HG02852 (cell line): ENCODE measurements at regions not wholly inside any gene's neighbourhood (a gene's known extent, or its start where the extent isn't known, plus 50 kb on each side); places are given as distances from the start of the nearest gene placed in this dataset.

Source experiments
- ATAC-seq: cut with Tn5 transposase; IDR thresholded peaks from one replicate; pipeline ENCODE4 v1.9.1; 2021; ENCODE audit warnings: mild to moderate bottlenecking, moderate library complexity; ENCODE audit not compliant: unreplicated experiment

DNA sequence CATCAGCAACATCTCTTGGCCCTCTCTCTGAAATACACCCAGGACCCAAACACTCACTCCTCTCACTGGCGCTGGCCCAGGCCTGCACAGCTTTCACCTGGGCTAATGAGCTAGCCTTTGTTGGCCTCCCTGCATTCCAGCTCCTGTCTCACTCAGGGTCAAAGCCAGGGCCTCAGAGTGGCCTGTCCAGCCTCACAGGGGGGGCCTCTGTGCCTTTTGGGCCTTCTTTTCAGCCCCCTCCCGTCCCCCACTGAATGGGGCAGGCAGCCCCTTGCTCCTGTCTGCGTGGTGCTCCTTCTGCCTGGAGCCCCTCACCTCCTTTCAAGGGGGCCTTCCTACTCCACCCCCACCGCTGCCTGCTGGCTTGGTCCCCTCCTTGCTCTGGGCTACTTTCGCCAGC lies 59.0 kb upstream of the PRR23E start:
- ATAC-seq = no peak

DNA sequence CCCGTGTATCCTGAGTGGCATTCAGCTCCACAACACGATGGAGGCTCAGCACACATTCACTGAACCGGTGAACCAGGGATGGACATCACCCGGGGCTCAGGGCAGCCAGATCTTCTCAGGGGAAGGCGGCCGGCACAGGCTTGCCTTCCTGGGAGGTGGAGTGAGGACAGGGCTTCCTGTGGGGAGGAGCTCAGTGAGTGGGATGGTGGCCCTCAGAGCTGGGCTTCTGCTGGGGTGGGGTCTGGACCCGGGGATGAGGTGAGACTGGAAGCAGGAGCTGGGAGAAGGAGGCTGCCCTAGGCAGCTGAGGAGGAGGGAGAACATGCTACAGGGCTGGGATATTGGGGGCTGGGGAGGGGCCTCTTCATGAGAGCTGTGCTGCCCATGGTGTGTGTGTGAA lies 58.5 kb upstream of the PRR23E start:
- ATAC-seq = no peak

DNA sequence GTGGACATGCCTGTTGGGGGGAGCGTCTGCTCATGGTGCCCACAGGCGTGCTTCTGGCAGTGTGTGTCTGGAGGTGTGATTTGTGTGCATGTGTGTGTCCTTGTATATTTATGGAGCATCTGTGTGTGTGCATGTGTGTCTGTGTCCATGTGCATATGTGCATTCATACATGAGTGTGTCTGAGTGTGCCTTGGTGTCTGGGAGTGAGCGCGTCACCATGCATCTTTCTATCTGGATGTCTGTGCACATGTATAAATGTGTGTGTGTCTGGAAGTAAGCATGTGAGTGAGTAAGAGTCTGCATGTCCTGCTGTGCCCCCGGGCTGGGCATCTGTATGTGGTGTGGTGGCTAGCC lies 58.1 kb upstream of the PRR23E start:
- no peak for ATAC-seq

DNA sequence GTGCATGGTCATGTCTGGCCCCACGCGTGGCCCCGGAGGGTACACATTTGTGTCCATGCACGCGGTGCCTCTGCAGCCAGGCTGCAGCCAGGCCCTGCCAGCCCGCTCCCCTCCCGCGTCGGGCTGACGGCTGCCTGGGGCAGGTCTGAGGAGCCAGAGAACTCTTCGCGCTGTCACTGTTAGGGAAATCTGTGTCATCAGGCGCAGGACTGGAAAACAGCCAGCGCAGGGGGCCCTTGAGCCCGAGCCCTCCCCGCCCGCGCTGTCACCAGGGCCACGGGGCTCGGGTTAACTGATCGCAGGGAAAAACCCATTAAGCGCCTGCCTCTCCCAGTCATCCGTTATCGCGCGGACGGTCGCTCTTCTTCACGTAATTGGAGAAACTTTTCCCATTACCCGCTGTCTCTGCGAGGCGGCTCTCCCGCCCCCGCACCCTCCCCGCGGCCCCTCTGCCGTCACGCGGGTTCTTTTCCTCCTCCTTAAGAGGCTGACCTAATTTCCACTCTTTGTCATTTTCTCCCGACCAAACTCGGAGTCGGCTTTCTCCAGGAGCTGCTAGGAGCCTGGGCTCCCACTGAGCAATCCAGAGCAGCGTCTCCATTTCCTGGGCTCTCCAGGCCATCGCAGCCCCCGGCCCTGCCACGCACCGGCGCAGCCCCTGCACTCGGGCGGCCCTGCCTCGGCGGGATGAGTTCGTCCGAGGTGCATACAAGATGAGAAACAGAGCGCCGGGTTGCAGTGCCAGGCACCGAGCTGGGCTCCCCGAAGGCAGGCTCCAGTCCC lies 57.5 kb upstream of the PRR23E start:
- ATAC-seq = no peak

DNA sequence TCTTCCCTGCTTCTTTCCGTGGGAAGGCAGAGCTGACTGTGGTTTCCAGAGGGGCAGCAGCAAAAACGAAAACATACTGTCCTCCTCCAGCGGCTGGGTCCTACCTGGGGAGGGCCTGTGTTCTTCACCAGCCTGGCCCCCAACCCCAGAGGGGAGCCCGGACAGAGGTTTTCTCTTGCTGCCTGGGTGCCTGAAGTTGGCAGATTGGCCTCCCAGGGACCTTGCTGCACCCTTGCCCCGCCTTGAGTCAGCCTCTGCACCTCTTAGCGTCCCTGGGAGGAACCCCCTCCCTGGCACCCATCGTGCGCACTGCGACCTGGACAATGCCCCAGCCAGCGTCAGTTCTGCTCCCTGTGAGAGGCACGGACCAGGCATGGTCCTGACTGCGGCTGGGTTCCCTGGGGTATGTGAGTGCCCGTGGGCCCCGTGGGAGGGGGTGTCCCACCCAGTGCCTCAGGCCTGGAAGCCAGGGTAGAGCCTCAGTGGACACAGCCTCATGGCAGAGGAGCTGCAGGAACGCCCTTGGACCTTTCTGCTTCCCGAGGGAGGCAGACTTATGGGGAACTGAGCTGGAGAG lies 56.8 kb upstream of the PRR23E start:
- ATAC-seq = no peak

DNA sequence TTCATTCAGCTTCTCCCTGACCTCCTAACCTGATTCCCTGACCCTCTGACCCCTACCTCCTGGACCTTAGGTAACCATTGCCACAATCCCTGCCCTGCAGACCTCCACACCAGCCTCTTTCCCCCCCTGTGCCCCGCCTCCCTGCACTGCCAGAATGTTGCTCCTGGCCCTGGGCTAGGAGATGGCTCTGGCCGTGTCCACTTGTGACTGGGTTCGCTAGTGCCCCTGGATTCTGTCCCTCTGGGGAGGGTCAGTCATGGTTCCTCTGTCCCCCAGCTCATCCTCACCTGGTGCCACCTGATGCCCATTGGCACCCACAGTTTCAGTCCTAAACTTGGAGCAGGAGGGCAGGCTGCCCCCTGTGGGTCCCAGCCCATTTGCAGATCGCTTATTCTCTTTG lies 56.2 kb upstream of the PRR23E start:
- no peak for ATAC-seq

DNA sequence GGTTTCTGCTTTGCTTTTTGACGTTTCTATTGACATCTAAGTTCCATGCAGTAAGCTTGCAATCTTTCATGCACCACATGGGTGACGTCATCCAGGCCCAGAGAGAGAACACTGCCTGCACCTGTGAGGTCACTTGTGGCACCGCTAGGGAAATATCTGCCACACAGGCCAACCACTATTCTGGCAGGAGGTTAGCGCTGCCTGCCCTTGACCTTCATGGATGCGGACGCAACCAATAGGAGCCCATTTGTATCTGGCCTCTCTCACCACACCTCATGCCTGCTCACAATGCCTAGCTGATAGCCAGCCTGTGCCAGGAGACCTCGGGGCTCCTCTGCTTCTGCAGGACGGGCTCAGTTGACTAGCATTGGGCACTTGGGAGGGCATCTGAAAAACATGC lies 55.8 kb upstream of the PRR23E start:
- ATAC-seq = no peak

DNA sequence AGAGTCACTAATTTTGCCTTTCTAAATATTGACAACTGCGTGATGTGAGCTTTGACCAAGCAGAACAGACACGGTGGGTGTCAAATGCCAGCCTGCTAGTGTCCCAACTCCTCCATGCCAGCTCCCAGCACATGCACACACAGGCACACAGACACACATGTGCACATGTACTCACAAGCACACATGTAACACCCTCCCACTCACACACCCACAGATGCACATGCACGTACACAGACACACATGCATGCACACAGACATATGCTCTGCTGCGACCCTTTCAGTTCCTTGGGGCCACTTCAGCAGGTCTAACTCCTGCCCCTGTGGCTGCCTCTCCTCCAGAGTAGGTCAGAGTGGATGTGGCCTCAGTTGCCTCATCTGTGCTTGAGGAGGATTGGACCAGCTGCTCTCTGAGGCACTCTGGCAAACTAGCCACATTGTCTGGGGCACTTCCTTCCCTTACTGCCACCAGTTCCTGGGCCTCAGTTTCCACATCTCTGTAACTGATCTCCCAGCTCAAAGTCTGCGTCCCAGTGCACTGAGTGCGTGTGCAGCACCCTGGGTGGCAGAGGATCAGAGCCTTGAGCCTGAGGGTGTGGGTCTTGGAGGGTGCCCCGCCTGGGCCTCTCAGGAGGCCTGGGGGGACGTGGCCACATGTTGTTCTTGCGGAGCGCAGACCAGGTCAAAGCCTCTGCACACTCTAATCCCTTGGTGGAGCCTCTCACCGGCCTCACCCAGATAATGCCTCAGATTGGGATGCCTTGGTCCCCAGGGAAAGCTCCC lies 55.0 kb upstream of the PRR23E start:
- no peak for ATAC-seq

DNA sequence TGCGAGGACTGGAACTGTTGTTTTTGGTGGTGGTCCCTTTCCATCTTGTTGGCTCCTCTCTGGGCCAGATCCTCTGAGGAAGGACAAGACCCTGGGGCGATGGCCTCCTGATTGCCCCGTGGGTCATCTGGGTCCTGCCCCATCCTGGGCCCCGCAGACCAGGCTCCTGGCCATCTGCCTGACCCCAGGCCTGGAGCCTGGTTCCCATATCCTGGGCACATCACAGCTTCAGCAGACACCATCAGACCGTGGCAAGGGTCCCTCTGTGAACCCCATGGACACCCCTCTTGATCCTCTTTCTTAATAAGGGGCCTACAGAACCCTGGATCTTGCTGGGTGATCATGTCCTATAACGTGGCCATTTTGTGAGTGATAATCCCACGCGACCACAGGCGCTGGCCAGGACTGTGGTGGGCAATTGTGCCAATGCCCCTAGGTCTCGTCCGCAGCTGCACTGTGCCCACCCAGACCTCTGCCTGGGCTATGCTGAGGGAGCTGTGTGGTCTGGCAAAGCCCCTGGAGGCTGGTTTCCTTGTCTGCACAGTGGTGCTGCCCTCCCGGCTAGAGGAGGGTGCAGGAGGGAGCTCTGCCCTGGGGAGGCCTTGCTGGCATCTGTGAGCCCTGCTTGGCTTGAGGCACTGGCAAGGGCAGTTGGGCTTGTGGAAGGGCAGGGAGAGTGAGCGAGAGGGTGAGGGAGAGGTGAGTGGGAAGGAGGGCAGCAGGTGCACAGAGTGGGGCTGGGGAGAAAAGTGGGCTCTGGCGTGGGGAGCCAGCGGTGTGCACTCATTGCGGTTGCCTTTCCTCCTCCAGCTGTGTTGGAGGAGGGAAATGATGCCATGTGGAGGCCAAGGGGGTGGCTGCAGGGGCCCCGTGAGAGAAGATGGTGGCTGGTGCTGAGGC lies 53.1 kb upstream of the PRR23E start:
- ATAC-seq = no peak

DNA sequence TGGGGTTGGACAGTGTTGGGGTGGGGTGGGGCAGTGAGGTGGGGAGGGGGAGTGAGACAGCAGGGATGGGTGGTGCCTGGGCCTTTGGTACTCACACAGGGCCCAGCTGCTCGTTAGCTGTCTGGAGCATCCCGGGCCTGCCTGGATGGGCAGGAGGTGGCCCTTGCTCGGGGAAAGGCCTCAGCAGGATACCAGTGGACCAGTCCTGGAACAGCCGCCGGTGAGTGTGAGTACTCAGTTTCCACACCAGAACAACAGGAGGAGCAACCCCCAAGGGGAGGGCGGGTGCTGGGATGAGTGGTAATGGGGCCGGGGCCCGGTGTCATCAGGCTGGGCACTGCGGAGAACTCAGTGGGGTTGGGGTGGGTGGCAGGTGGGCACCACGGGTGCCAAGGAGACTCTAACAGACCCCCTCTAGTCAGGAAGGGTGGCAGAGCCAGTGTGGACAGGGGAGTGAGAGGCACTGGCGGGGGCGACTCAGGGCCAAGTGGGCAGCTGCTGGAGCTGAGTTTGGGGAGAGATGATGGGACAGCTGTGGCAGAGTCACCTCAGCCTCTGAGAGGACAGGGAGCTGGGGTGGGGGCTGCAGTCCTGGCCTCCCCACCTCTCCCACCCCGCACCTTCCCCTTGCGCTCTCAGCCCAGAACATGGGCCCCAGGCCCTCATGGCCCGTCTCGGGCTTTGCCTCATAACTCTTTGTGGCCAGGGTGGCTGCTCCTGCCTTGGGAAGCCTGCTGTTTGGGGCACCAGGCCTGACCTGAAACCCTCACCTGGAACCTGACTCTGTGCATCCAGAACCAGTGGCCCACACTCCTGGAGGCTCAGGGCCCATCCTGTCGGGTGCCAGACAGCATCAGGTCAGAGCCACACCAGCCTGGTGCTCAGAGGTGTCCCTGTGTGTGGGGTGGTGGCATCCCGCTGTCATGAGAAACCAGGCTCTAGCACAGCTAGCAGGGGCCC lies 52.1 kb upstream of the PRR23E start:
- no peak for ATAC-seq

DNA sequence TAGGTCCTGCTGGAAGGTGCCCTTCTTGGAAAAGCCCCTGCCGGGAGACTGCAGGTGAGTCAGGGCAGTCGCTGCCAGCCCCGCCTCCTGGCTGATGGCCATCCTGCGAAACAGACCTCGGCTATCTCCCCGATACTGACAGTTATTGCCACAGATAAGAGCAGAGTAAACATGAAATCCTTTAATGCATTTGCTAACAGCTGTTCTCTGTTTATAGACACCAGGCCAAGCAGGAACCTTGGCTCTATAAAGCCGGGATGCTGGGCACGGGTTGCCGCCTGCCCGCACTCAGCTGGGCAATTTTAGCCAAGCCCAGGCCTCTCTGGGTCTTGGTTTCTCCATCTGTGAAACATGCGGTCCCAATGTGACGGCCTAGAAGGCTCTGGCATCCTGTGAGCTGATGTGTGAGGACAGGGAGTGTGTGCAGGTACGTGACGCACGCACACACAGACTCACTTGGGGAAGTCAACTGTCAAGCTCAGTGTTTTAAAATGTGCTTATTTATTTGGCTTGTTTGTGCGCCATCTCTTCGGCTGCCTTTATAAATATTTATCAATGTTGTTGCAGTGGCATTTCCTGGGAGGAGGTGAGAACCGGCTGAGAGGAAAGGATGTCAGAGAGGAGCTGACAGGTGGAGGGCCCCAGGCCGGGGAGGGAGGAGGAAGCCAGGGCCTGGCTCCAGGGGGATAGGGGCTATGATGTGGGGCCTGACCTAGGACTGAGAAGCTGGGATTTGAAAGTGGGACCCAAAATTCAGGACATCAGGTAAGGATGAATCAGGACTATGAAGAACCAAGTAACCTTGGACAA lies 50.8 kb upstream of the PRR23E start:
- no peak for ATAC-seq
